22Rv1 (cell line): ENCODE measurements at regions not wholly inside any gene's neighbourhood (a gene's known extent, or its start where the extent isn't known, plus 50 kb on each side); places are given as distances from the start of the nearest gene placed in this dataset.

ENCODE experiments used
- H3K27ac ChIP-seq: fragments of 450-650 bp; 2 replicates; pipeline ENCODE4 v1.5.1; 2017
- CTCF ChIP-seq: fragments of 450-650 bp; IDR thresholded peaks from 2 replicates; pipeline ENCODE4 v1.5.1; 2017; ENCODE audit warnings: mild to moderate bottlenecking
- ZFX ChIP-seq: fragments of 450-650 bp; IDR thresholded peaks from 2 replicates; pipeline ENCODE4 v1.6.1; 2017; ENCODE audit warnings: antibody characterized with exemption, borderline replicate concordance

GRCh38 chr1:90318431-90318830, 323.5 kb downstream of the ZNF326 start:
- no peak overlapping the region for H3K27ac ChIP-seq
- TF ChIP-seq CTCF = no peak
- no peak for TF ChIP-seq ZFX

- TF ChIP-seq CTCF (no peak), ZFX (no peak)
- H3K27ac ChIP-seq = no peak overlapping the region
Observed at GRCh38 chr1:90317628-90318027, 322.7 kb downstream of the ZNF326 start.

- no peak overlapping the region for H3K27ac ChIP-seq
- no peak for TF ChIP-seq ZFX
- TF ChIP-seq CTCF = no peak
Observed at GRCh38 chr1:90314533-90314932, 319.6 kb downstream of the ZNF326 start.

- no peak overlapping the region for H3K27ac ChIP-seq
- TF ChIP-seq ZFX (no peak), CTCF (no peak)
Observed at GRCh38 chr1:90313778-90314177, 318.9 kb downstream of the ZNF326 start.

GRCh38 chr1:90309806-90310205, 314.9 kb downstream of the ZNF326 start:
- TF ChIP-seq CTCF (no peak), ZFX (no peak)

GRCh38 chr1:90308421-90308820, 313.5 kb downstream of the ZNF326 start:
- no peak for TF ChIP-seq ZFX
- no peak for TF ChIP-seq CTCF
- H3K27ac ChIP-seq = no peak overlapping the region

More at GRCh38 chr1:90309806-90310205, 314.9 kb downstream of the ZNF326 start:
- H3K27ac ChIP-seq = no peak overlapping the region

- TF ChIP-seq ZFX (no peak), CTCF (no peak)
- H3K27ac ChIP-seq = no peak overlapping the region
Observed at GRCh38 chr1:90305577-90305976, 310.7 kb downstream of the ZNF326 start.
